Calu3 (cell line): ENCODE measurements at regions not wholly inside any gene's neighbourhood (a gene's known extent, or its start where the extent isn't known, plus 50 kb on each side); places are given as distances from the start of the nearest gene placed in this dataset.

Experiments
- BruUV-seq: library from RNA; stranded (reverse); fragments of 400-500 nt; replicated peaks from 2 replicates; lab custom pipeline; 2021; lab: Mats Ljungman, UMichigan
- CTCF ChIA-PET: fragments of 300-600 bp; sonication (Branson Sonifier 250); formaldehyde crosslinking; loops from one replicate; lab custom pipeline; 2022; ENCODE audit warnings: antibody characterized with exemption; lab: Charles Lee
- DNase-seq: peaks from one replicate; pipeline ENCODE4 v3.0.0; 2022
- H3K27ac Mint-ChIP-seq: one replicate; pipeline ENCODE4 v1.8.0; 2022; ENCODE audit warnings: mixed read lengths; ENCODE audit not compliant: unreplicated experiment
- H3K27me3 Mint-ChIP-seq: one replicate; pipeline ENCODE4 v1.8.0; 2022; ENCODE audit warnings: mixed read lengths; ENCODE audit not compliant: unreplicated experiment
- H3K36me3 Mint-ChIP-seq: one replicate; pipeline ENCODE4 v1.8.0; 2022; ENCODE audit warnings: mild to moderate bottlenecking, moderate library complexity, mixed read lengths; ENCODE audit not compliant: insufficient read depth, unreplicated experiment
- H3K4me1 Mint-ChIP-seq: one replicate; pipeline ENCODE4 v1.8.0; 2022; ENCODE audit warnings: mild to moderate bottlenecking, low read depth, mixed read lengths; ENCODE audit not compliant: unreplicated experiment
- H3K4me3 Mint-ChIP-seq: one replicate; pipeline ENCODE4 v1.8.0; 2022; ENCODE audit warnings: mild to moderate bottlenecking, low read depth, moderate library complexity, mixed read lengths; ENCODE audit not compliant: unreplicated experiment
- H3K9me3 Mint-ChIP-seq: one replicate; pipeline ENCODE4 v1.8.0; 2022; ENCODE audit warnings: low read depth, mixed read lengths; ENCODE audit not compliant: unreplicated experiment
- intact Hi-C: fragments of 100-400 bp; cut with micrococcal nuclease; formaldehyde crosslinking; loops from one replicate; pipeline ENCODE4 v1.10.0; 2022; ENCODE audit not compliant: unreplicated experiment
- TF ChIP-seq, protein P1 (sequence below): fragments of 200-600 bp; IDR thresholded peaks from one replicate; pipeline ENCODE4 v1.8.0; 2022; ENCODE audit warnings: antibody characterized with exemption; ENCODE audit not compliant: unreplicated experiment

DNA sequence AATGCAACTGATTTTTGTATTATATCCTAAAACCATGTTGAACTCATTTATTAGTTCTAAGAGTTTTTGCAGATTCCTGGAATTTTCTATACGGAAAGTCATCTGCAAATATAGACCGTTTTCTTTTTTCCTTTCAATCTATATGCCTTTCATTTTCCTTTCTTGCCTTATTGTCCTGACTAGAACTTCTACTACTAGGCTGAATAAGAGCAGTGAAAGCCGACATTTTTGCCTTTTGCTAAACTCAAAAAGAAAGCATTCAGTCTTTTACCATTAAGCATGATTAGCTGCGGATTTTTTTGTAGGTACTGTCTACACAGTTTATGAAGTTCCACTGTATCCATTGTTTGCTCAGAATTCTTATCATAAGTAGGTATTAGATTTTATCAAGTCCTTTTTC lies 328.4 kb downstream of the TEX29 start:
- CTCF ChIA-PET, result no interaction called here
- Mint-ChIP-seq H3K9me3 (no peaks in the 10 kb centered on the region), H3K4me3 (no peak overlapping the region), H3K4me1 (no peaks in the 10 kb centered on the region), H3K36me3 (no peaks in the 10 kb centered on the region), H3K27me3 (no peaks in the 10 kb centered on the region), H3K27ac (no peak overlapping the region)
- DNase-seq, result no peak
- intact Hi-C loops, result no loop called here
- TF ChIP-seq, protein P1, sequence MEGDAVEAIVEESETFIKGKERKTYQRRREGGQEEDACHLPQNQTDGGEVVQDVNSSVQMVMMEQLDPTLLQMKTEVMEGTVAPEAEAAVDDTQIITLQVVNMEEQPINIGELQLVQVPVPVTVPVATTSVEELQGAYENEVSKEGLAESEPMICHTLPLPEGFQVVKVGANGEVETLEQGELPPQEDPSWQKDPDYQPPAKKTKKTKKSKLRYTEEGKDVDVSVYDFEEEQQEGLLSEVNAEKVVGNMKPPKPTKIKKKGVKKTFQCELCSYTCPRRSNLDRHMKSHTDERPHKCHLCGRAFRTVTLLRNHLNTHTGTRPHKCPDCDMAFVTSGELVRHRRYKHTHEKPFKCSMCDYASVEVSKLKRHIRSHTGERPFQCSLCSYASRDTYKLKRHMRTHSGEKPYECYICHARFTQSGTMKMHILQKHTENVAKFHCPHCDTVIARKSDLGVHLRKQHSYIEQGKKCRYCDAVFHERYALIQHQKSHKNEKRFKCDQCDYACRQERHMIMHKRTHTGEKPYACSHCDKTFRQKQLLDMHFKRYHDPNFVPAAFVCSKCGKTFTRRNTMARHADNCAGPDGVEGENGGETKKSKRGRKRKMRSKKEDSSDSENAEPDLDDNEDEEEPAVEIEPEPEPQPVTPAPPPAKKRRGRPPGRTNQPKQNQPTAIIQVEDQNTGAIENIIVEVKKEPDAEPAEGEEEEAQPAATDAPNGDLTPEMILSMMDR, result no peak
- BruUV-seq, result no TSS peak

DNA sequence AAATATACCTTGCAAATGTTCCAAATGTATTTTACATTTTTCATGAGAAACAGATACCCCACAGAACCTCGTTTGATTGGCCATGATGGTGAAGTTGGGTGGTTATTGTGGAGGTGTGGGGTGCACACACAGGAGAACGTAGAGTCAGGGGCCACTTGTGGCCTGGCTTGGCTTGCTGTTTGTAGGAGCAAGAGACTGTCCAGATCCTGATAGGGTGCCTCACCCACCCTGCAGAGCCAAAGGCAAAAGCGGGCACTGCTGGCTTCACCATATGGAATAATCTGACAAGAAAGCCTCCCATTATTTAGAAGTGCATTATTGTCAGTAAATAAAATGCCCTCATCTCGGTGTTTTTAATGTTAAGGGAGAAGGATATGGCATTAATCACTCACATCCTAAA lies 330.2 kb downstream of the TEX29 start:
- no TSS peak for BruUV-seq
- H3K9me3 Mint-ChIP-seq, result no peaks in the 10 kb centered on the region
- no peak for DNase-seq
- H3K27me3 Mint-ChIP-seq, result no peaks in the 10 kb centered on the region
- intact Hi-C loops, result no loop called here
- CTCF ChIA-PET, result no interaction called here
- no peaks in the 10 kb centered on the region for H3K4me1 Mint-ChIP-seq
- TF ChIP-seq, protein P1, result no peak
- H3K27ac Mint-ChIP-seq, result no peak overlapping the region
- H3K36me3 Mint-ChIP-seq, result no peaks in the 10 kb centered on the region
- no peak overlapping the region for H3K4me3 Mint-ChIP-seq

DNA sequence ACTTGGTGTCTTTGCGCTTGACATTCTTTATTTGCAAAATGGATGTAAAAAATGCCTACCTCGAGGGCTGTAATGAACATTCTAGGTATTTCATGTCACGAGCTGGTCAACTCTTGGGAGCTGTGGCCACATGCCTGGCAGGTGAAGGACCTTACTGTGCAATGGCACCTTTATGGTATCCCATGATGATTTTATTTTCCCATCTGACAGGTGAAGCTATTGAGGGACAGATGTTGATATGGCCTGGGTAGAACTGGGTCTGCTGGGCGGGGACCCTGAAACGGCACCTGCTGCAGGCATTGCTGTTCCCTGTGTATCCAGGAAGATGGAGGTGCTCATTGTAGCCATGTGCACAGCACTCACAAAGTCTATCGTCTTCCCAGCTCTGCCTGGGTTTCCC lies 332.2 kb downstream of the TEX29 start:
- CTCF ChIA-PET, result no interaction called here
- no peaks in the 10 kb centered on the region for H3K27me3 Mint-ChIP-seq
- no peaks in the 10 kb centered on the region for H3K36me3 Mint-ChIP-seq
- TF ChIP-seq, protein P1, result no peak
- H3K4me3 Mint-ChIP-seq, result no peak overlapping the region
- intact Hi-C loops, result no loop called here
- H3K9me3 Mint-ChIP-seq, result no peaks in the 10 kb centered on the region
- H3K27ac Mint-ChIP-seq, result no peak overlapping the region
- BruUV-seq, result no TSS peak
- no peaks in the 10 kb centered on the region for H3K4me1 Mint-ChIP-seq
- no peak for DNase-seq

DNA sequence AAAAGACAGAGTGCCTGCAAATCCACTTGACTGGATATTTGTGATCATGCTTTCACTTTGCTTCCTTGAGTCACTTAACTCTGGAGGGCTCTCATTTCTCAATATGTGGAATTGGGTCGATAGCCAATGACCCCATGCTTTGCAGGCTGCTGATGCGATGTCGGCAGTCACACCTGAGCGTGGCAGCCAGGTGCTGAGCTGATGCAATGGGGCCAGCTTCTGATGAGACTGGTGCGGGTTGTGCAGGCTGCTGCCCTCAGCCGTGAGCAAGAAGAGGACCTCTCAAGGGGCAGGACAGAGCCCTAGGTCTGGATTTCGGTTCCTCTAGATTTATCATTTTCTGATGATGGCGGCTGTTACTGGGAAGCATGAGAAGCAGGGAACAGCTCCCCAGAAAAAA lies 334.1 kb downstream of the TEX29 start:
- CTCF ChIA-PET, result no interaction called here
- BruUV-seq, result no TSS peak
- Mint-ChIP-seq H3K36me3 (no peaks in the 10 kb centered on the region), H3K9me3 (no peaks in the 10 kb centered on the region), H3K27me3 (no peaks in the 10 kb centered on the region), H3K27ac (no peak overlapping the region), H3K4me3 (no peak overlapping the region), H3K4me1 (no peaks in the 10 kb centered on the region)
- intact Hi-C loops, result no loop called here
- DNase-seq, result no peak
- TF ChIP-seq, protein P1, result no peak

DNA sequence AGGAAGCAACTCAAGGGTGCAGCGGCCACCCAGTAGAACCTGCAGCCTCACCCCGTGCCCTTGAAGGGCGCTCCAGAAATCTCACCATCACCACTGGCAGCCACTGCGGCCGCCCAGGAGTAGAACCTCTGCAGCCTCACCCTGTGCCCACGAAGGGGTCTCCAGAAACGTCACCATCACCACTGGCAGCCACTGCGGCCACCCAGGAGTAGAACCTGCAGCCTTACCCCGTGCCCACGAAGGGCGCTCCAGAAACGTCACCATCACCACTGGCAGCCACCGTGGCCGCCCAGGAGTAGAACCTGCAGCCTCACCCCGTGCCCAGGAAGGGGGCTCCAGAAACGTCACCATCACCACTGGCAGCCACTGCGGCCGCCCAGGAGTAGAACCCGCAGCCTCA lies 336.0 kb downstream of the TEX29 start:
- TF ChIP-seq, protein P1, result no peak
- no peaks in the 10 kb centered on the region for H3K4me1 Mint-ChIP-seq
- H3K9me3 Mint-ChIP-seq, result no peaks in the 10 kb centered on the region
- DNase-seq, result no peak
- no TSS peak for BruUV-seq
- H3K27me3 Mint-ChIP-seq, result no peaks in the 10 kb centered on the region
- H3K4me3 Mint-ChIP-seq, result no peak overlapping the region
- H3K27ac Mint-ChIP-seq, result no peak overlapping the region
- H3K36me3 Mint-ChIP-seq, result no peaks in the 10 kb centered on the region
- intact Hi-C loops, result no loop called here
- CTCF ChIA-PET, result no interaction called here
